Adrenal gland (tissue), 5 donors: ENCODE measurements at regions not wholly inside any gene's neighbourhood (a gene's known extent, or its start where the extent isn't known, plus 50 kb on each side); places are given as distances from the start of the nearest gene placed in this dataset.

ENCODE experiments used
- POLR2A ChIP-seq, 2 donors: fragments of 450-650 bp; IDR thresholded peaks; one replicate each; pipeline ENCODE4 v1.6.1; 2017; ENCODE audit warnings: antibody characterized with exemption in 2 of 2, mild to moderate bottlenecking in 2 of 2, moderate library complexity in 1 of 2
- TF ChIP-seq, protein P1 (sequence below), 6 experiments: fragments of 450-650 bp in 4 of 6; fragments of 200-600 bp in 2 of 6; sonication (generic) in 1 of 6; IDR thresholded peaks; 1 replicate in 5 of 6; 2 replicates in 1 of 6; pipeline versions ENCODE4 v1.5.1 to v1.8.0; 2016 to 2021; ENCODE audit warnings: antibody characterized with exemption in 6 of 6, mild to moderate bottlenecking in 2 of 6, moderate library complexity in 1 of 6
- donor health status: DM: no; HTN: no; CAD: no.

DNA sequence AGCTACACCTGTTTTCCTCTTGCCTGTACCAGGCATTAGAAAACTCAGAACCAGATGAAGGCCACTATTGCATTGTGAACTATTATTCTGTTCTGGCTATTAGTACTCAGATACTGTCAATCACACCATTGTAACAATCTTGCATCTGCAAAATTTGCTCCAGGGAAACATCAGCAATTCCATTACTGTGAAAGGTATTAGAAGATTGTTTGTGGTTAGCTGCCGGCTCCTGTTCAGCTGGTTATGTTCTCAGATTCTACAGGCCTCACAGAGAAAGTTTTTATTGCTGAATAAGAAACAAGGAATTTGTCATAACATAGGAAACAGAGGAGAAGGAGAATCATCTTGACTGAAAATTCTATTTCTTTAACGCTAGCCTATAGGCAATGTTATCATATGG, 179.9 kb downstream of the PLOD2 start:
- TF ChIP-seq, protein P1, sequence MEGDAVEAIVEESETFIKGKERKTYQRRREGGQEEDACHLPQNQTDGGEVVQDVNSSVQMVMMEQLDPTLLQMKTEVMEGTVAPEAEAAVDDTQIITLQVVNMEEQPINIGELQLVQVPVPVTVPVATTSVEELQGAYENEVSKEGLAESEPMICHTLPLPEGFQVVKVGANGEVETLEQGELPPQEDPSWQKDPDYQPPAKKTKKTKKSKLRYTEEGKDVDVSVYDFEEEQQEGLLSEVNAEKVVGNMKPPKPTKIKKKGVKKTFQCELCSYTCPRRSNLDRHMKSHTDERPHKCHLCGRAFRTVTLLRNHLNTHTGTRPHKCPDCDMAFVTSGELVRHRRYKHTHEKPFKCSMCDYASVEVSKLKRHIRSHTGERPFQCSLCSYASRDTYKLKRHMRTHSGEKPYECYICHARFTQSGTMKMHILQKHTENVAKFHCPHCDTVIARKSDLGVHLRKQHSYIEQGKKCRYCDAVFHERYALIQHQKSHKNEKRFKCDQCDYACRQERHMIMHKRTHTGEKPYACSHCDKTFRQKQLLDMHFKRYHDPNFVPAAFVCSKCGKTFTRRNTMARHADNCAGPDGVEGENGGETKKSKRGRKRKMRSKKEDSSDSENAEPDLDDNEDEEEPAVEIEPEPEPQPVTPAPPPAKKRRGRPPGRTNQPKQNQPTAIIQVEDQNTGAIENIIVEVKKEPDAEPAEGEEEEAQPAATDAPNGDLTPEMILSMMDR (IDR thresholded peaks at IDR 0.05): no peak
- no peak for TF ChIP-seq POLR2A (IDR thresholded peaks at IDR 0.05)
